ENCODE measurements at regions not wholly inside any gene's neighbourhood (a gene's known extent, or its start where the extent isn't known, plus 50 kb on each side); places are given as distances from the start of the nearest gene placed in this dataset.

DNA sequence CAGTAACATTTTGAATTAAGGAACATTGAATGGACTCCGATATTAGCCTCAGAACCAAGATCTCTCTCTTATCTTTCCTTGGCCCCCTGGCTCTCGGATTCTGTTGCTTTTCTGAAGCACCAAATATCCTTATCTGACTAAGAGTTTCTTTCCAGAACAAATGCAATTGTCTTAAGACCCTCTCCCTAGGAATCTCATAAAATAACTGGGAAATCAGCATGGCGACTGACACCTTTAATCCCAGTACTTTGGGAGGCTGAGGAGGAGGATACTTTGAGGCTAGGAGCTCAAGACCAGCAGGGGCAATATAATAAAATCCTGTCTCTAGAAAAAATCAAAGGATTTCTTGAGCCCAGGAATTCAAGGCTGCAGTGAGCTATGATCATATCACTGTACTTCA, 984.5 kb downstream of the HACE1 start:
- H3K36me3 Mint-ChIP-seq (ENCODE audit: low read depth) = no peaks in the 10 kb centered on the region
- peaks cover 3% of the 10 kb centered on the region for H3K27me3 Mint-ChIP-seq (ENCODE audit: low read depth)
- H3K9me3 Mint-ChIP-seq (ENCODE audit: low read depth) = peaks cover 6% of the 10 kb centered on the region
- TF ChIP-seq, protein P1, sequence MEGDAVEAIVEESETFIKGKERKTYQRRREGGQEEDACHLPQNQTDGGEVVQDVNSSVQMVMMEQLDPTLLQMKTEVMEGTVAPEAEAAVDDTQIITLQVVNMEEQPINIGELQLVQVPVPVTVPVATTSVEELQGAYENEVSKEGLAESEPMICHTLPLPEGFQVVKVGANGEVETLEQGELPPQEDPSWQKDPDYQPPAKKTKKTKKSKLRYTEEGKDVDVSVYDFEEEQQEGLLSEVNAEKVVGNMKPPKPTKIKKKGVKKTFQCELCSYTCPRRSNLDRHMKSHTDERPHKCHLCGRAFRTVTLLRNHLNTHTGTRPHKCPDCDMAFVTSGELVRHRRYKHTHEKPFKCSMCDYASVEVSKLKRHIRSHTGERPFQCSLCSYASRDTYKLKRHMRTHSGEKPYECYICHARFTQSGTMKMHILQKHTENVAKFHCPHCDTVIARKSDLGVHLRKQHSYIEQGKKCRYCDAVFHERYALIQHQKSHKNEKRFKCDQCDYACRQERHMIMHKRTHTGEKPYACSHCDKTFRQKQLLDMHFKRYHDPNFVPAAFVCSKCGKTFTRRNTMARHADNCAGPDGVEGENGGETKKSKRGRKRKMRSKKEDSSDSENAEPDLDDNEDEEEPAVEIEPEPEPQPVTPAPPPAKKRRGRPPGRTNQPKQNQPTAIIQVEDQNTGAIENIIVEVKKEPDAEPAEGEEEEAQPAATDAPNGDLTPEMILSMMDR (IDR thresholded peaks at IDR 0.05) = no peak
- no peak for DNase-seq (ENCODE audit: low spot score)
- no peak overlapping the region for H3K27ac Mint-ChIP-seq (ENCODE audit: unreplicated experiment)
- no peaks in the 10 kb centered on the region for H3K4me1 Mint-ChIP-seq (ENCODE audit: low read depth)
- H3K4me3 Mint-ChIP-seq (ENCODE audit: unreplicated experiment) = no peak overlapping the region

DNA sequence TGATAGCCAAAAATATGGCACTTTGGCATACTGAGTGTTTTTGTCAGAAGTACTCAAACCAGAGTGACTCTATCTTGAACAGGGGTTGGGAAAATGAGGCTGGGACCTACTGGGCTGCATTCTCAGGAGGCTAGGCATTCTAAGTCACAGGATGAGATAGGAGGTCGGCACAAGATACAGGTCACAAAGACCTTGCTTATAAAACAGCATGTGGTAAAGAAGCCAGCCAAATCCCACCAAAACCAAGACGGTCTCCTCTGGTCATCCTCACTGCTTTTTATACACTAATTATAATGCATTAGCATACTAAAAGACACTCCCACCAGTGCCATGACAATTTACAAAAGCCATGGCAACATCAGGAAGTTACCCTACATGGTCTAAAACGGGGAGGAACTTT, 985.1 kb downstream of the HACE1 start:
- TF ChIP-seq, protein P1 (IDR thresholded peaks at IDR 0.05) = no peak
- Mint-ChIP-seq H3K27ac (ENCODE audit: unreplicated experiment) (no peak overlapping the region), H3K4me1 (ENCODE audit: low read depth) (no peaks in the 10 kb centered on the region), H3K9me3 (ENCODE audit: low read depth) (no peaks in the 10 kb centered on the region), H3K27me3 (ENCODE audit: low read depth) (peaks cover 3% of the 10 kb centered on the region), H3K36me3 (ENCODE audit: low read depth) (no peaks in the 10 kb centered on the region), H3K4me3 (ENCODE audit: unreplicated experiment) (no peak overlapping the region)
- no peak for DNase-seq (ENCODE audit: low spot score)

DNA sequence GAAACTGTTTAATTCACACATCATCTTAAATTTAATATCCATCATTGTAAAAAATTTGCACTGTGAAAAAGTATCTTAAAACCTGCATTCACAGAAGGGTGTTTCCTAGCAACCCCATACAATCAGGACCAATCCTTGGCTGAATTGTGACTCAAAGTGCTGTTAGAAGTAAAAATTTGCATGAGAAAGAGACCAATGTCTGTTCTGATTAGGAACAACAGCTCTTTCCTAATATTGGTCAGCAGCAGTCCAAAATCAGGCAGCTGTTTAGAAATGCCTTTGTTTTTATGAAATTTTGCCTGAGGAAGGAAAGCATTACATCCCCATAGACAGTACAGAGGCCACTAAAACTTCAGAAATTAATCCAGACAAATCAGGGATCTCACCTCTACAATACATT, 987.0 kb downstream of the HACE1 start:
- Mint-ChIP-seq H3K4me1 (ENCODE audit: low read depth) (no peaks in the 10 kb centered on the region), H3K9me3 (ENCODE audit: low read depth) (no peaks in the 10 kb centered on the region), H3K27me3 (ENCODE audit: low read depth) (peaks cover 3% of the 10 kb centered on the region), H3K27ac (ENCODE audit: unreplicated experiment) (no peak overlapping the region), H3K36me3 (ENCODE audit: low read depth) (no peaks in the 10 kb centered on the region), H3K4me3 (ENCODE audit: unreplicated experiment) (no peak overlapping the region)
- no peak for DNase-seq (ENCODE audit: low spot score)
- TF ChIP-seq, protein P1 (IDR thresholded peaks at IDR 0.05) = no peak

DNA sequence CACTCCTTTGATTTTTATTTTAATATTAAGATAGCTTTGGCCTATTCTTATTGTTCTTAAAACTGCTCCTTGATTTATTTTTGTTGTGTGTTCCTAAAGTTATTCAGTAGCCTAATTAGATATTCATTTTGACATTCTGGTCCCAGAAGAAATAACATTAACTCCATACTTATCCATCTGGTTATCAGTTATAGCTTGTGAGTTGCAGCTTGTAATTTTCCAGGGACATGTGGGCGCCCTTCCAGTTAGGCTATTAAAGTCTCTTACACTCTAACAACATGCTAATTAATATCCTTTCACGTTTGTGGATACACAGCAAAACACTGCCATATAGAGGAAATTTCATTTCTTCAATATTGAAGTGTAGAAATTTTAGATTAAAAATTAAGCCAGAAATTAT, 987.5 kb downstream of the HACE1 start:
- Mint-ChIP-seq H3K4me3 (ENCODE audit: unreplicated experiment) (no peak overlapping the region), H3K4me1 (ENCODE audit: low read depth) (no peaks in the 10 kb centered on the region), H3K36me3 (ENCODE audit: low read depth) (no peaks in the 10 kb centered on the region), H3K9me3 (ENCODE audit: low read depth) (no peaks in the 10 kb centered on the region), H3K27me3 (ENCODE audit: low read depth) (peaks cover 3% of the 10 kb centered on the region), H3K27ac (ENCODE audit: unreplicated experiment) (no peak overlapping the region)
- no peak for DNase-seq (ENCODE audit: low spot score)
- TF ChIP-seq, protein P1 (IDR thresholded peaks at IDR 0.05) = no peak

DNA sequence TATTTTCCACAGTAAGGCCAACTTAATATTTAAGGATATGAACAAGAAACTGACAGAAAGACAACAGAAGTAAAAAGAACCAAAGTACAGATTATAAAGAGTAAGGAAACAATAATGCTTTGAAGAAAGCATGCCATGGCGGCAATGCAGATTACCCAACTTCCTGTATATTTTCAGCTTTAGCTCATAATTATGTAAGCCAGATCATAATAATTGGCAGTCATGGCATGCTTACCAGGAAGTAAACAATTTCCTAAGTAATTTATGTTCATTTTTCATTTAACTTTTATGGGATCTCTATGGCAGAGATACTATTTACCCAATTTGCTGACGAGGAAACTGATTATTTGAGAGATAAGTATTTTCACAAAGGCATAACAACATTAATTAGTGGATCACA, 988.7 kb downstream of the HACE1 start:
- H3K27me3 Mint-ChIP-seq (ENCODE audit: low read depth) = peaks cover 3% of the 10 kb centered on the region
- no peaks in the 10 kb centered on the region for H3K4me1 Mint-ChIP-seq (ENCODE audit: low read depth)
- no peak for DNase-seq (ENCODE audit: low spot score)
- H3K4me3 Mint-ChIP-seq (ENCODE audit: unreplicated experiment) = no peak overlapping the region
- no peaks in the 10 kb centered on the region for H3K36me3 Mint-ChIP-seq (ENCODE audit: low read depth)
- no peak overlapping the region for H3K27ac Mint-ChIP-seq (ENCODE audit: unreplicated experiment)
- H3K9me3 Mint-ChIP-seq (ENCODE audit: low read depth) = no peaks in the 10 kb centered on the region
- TF ChIP-seq, protein P1 (IDR thresholded peaks at IDR 0.05) = no peak
